ENCODE measurements at regions not wholly inside any gene's neighbourhood (a gene's known extent, or its start where the extent isn't known, plus 50 kb on each side); places are given as distances from the start of the nearest gene placed in this dataset.

DNA sequence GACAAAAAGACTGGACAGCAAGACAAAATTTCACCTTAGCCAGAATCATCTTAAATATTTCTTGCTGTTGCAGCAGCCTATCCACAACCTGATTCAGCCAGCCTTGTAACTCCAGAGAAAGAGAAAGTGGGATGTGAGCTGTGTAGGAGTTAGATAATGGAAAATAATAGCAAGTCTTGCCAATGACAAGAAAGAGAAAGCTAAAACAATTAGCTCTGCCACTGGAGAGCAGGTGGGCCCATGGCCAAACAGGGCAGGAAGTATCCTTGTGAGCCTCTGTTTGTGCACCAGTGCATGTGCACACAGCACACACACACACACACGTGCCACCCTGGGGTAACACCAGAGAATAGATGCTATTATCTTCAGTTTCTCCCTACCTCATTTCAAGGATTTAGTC is 106.0 kb upstream of the CCDC196 start:
- no peak overlapping the region for H3K27ac ChIP-seq (ENCODE audit: control insufficient read depth, insufficient read depth)

More for the DNA sequence above, 106.0 kb upstream of the CCDC196 start:
- WGBS (ENCODE audit: insufficient coverage, insufficient replicate concordance, low lambda C conversion rate, missing lambda C conversion rate) = 0% methylated on average over 1 of the region's 1 CpG
- H3K79me2 ChIP-seq (ENCODE audit: control insufficient read depth, insufficient read depth, low read length) = no peaks in the 10 kb centered on the region
- no peaks in the 10 kb centered on the region for H3K36me3 ChIP-seq (ENCODE audit: control insufficient read depth in 2 of 2, insufficient read depth in 2 of 2, low read length in 1 of 2)
- ChIA-PET SMC1A (ENCODE audit: uncharacterized antibody, unreplicated experiment) (interaction anchor here (1.5 kb wide), 1 partner anchor 13 kb away, joined by 3 read pairs; no protein-coding TSS in a partner anchor), CTCF (interaction anchor here (0.7 kb wide), 1 partner anchor 21 kb away, joined by 4 read pairs; no protein-coding TSS in a partner anchor), RAD21 (ENCODE audit: unreplicated experiment) (no interaction called here), POLR2A (no interaction called here)
- no peak overlapping the region for H3K9ac ChIP-seq (ENCODE audit: control insufficient read depth, insufficient read depth, low read length)
- FAIRE-seq (no peak), DNase-seq (ENCODE audit: low read depth, low spot score) (no peak), ATAC-seq (no peak)
- in situ Hi-C loops (cut with MboI) = no loop called here
- no peak overlapping the region for H2AFZ ChIP-seq (ENCODE audit: control insufficient read depth, low read depth, low read length)
- H3K9me3 ChIP-seq (replicated peaks; ENCODE audit: control insufficient read depth, insufficient read depth, low read length) = no peaks in the 10 kb centered on the region
- no peak overlapping the region for H3K4me3 ChIP-seq
- no peaks in the 10 kb centered on the region for H4K20me1 ChIP-seq (ENCODE audit: control insufficient read depth, insufficient read depth)
- H3K4me1 ChIP-seq (ENCODE audit: control insufficient read depth, insufficient read depth, low read length) = no peaks in the 10 kb centered on the region
- no peak for TF ChIP-seq CREB1 (IDR thresholded peaks at IDR 0.05; ENCODE audit: low read depth)
- no peak for TF ChIP-seq DPF2 (IDR thresholded peaks at IDR 0.05)
- no peak for TF ChIP-seq ZNF622 (IDR thresholded peaks at IDR 0.05)
- TF ChIP-seq BCL11A (IDR thresholded peaks at IDR 0.05; ENCODE audit: low read depth, low read length) = no peak
- TF ChIP-seq BRCA1 (IDR thresholded peaks at IDR 0.05; ENCODE audit: low read depth, low read length) = no peak
- no peak for TF ChIP-seq EP300 (IDR thresholded peaks at IDR 0.05; ENCODE audit: borderline replicate concordance in 1 of 2, control insufficient read depth in 1 of 2, low read depth in 2 of 2, low read length in 2 of 2)
- TF ChIP-seq, protein P1, sequence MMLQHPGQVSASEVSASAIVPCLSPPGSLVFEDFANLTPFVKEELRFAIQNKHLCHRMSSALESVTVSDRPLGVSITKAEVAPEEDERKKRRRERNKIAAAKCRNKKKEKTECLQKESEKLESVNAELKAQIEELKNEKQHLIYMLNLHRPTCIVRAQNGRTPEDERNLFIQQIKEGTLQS (IDR thresholded peaks at IDR 0.05; ENCODE audit: borderline replicate concordance, extremely low read depth, low read depth, low read length) = no peak
- TF ChIP-seq, protein P2, sequence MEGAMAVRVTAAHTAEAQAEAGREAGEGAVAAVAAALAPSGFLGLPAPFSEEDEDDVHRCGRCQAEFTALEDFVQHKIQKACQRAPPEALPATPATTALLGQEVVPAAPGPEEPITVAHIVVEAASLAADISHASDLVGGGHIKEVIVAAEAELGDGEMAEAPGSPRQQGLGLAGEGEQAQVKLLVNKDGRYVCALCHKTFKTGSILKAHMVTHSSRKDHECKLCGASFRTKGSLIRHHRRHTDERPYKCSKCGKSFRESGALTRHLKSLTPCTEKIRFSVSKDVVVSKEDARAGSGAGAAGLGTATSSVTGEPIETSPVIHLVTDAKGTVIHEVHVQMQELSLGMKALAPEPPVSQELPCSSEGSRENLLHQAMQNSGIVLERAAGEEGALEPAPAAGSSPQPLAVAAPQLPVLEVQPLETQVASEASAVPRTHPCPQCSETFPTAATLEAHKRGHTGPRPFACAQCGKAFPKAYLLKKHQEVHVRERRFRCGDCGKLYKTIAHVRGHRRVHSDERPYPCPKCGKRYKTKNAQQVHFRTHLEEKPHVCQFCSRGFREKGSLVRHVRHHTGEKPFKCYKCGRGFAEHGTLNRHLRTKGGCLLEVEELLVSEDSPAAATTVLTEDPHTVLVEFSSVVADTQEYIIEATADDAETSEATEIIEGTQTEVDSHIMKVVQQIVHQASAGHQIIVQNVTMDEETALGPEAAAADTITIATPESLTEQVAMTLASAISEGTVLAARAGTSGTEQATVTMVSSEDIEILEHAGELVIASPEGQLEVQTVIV (IDR thresholded peaks at IDR 0.05; ENCODE audit: borderline replicate concordance, partially characterized antibody) = no peak
- no peak for TF ChIP-seq SMARCA5 (IDR thresholded peaks at IDR 0.05)
- intact Hi-C loops (cut with micrococcal nuclease; ENCODE audit: unreplicated experiment) = no loop called here
- no peaks in the 10 kb centered on the region for H3K27me3 ChIP-seq (replicated peaks in 1 of 2; ENCODE audit: control insufficient read depth in 2 of 2, insufficient read depth in 2 of 2, low read length in 1 of 2)
- H3K4me2 ChIP-seq (ENCODE audit: control insufficient read depth, insufficient read depth) = no peak overlapping the region
- BruUV-seq (replicated peaks) = no TSS peak

Data from GM12878 (cell line).